Glutamatergic neuron (in vitro differentiated cells): ENCODE measurements at regions not wholly inside any gene's neighbourhood (a gene's known extent, or its start where the extent isn't known, plus 50 kb on each side); places are given as distances from the start of the nearest gene placed in this dataset.

Source experiments
- DNase-seq: peaks from one replicate; pipeline ENCODE4 v3.0.0; 2022
- H3K27ac Mint-ChIP-seq: one replicate; pipeline ENCODE4 v1.8.0; 2020; ENCODE audit warnings: mild to moderate bottlenecking, mixed read lengths, inconsistent platforms; ENCODE audit not compliant: unreplicated experiment
- H3K27me3 Mint-ChIP-seq: one replicate; pipeline ENCODE4 v1.8.0; 2020; ENCODE audit warnings: mild to moderate bottlenecking, moderate library complexity, mixed read lengths, inconsistent platforms; ENCODE audit not compliant: unreplicated experiment
- H3K36me3 Mint-ChIP-seq: one replicate; pipeline ENCODE4 v1.8.0; 2020; ENCODE audit warnings: mild to moderate bottlenecking, mixed read lengths, inconsistent platforms; ENCODE audit not compliant: unreplicated experiment
- H3K4me1 Mint-ChIP-seq: one replicate; pipeline ENCODE4 v1.8.0; 2020; ENCODE audit warnings: mild to moderate bottlenecking, low read depth, mixed read lengths, inconsistent platforms; ENCODE audit not compliant: unreplicated experiment
- H3K4me3 Mint-ChIP-seq: one replicate; pipeline ENCODE4 v1.8.0; 2020; ENCODE audit warnings: mild to moderate bottlenecking, mixed read lengths, inconsistent platforms; ENCODE audit not compliant: unreplicated experiment
- H3K9me3 Mint-ChIP-seq: one replicate; pipeline ENCODE4 v1.8.0; 2020; ENCODE audit warnings: mild to moderate bottlenecking, moderate library complexity, mixed read lengths, inconsistent platforms; ENCODE audit not compliant: unreplicated experiment
- TF ChIP-seq, protein P1 (sequence below): fragments of 200-600 bp; sonication (generic); IDR thresholded peaks from one replicate; pipeline ENCODE4 v1.5.0; 2021; ENCODE audit not compliant: partially characterized antibody, unreplicated experiment

- Mint-ChIP-seq H3K27ac (peak overlapping the region; percentile 95), H3K27me3 (no peaks in the 10 kb centered on the region), H3K4me1 (no peaks in the 10 kb centered on the region), H3K9me3 (peaks cover 6% of the 10 kb centered on the region), H3K36me3 (peaks cover 3% of the 10 kb centered on the region), H3K4me3 (peak overlapping the region; percentile 98)
- TF ChIP-seq, protein P1, sequence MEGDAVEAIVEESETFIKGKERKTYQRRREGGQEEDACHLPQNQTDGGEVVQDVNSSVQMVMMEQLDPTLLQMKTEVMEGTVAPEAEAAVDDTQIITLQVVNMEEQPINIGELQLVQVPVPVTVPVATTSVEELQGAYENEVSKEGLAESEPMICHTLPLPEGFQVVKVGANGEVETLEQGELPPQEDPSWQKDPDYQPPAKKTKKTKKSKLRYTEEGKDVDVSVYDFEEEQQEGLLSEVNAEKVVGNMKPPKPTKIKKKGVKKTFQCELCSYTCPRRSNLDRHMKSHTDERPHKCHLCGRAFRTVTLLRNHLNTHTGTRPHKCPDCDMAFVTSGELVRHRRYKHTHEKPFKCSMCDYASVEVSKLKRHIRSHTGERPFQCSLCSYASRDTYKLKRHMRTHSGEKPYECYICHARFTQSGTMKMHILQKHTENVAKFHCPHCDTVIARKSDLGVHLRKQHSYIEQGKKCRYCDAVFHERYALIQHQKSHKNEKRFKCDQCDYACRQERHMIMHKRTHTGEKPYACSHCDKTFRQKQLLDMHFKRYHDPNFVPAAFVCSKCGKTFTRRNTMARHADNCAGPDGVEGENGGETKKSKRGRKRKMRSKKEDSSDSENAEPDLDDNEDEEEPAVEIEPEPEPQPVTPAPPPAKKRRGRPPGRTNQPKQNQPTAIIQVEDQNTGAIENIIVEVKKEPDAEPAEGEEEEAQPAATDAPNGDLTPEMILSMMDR = no peak
- peak; percentile 90 for DNase-seq
These were observed 53.7 kb upstream of the KDM4C start for GRCh38 chr9:6703898-6704639.

GRCh38 chr9:6702707-6703106, 55.1 kb upstream of the KDM4C start:
- Mint-ChIP-seq H3K9me3 (peaks cover 6% of the 10 kb centered on the region), H3K27me3 (no peaks in the 10 kb centered on the region), H3K36me3 (no peaks in the 10 kb centered on the region), H3K4me1 (no peaks in the 10 kb centered on the region), H3K4me3 (peak overlapping the region; percentile 98), H3K27ac (no peak overlapping the region)
- DNase-seq = no peak
- TF ChIP-seq, protein P1 = no peak

DNA sequence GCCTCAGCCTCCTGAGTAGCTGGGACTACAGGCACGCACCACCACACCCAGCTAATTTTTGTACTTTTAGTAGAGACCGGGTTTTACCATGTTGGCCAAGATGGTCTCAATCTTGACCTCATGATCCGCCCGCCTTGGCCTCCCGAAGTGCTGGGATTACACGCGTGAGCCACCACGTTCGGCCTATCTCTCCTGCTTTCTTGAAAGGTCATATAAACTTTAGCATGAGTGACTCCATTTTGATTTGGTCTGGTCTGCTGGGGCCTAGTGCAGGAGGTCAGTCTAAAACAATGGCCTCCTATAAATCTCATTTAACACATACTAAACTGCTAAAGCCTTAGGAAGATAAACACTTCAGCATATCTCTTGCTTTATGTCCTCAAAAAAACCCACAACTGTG, 50.6 kb upstream of the GLDC start:
- no peak overlapping the region for H3K27ac Mint-ChIP-seq
- H3K36me3 Mint-ChIP-seq = no peaks in the 10 kb centered on the region
- no peaks in the 10 kb centered on the region for H3K4me1 Mint-ChIP-seq
- H3K4me3 Mint-ChIP-seq = no peak overlapping the region
- TF ChIP-seq, protein P1 = no peak
- no peaks in the 10 kb centered on the region for H3K27me3 Mint-ChIP-seq
- peaks cover 1% of the 10 kb centered on the region for H3K9me3 Mint-ChIP-seq
- DNase-seq = no peak

GRCh38 chr9:6695121-6695814, 49.7 kb upstream of the GLDC start:
- TF ChIP-seq, protein P1 = no peak
- Mint-ChIP-seq H3K36me3 (no peaks in the 10 kb centered on the region), H3K27ac (no peak overlapping the region), H3K9me3 (peaks cover 1% of the 10 kb centered on the region), H3K4me1 (no peaks in the 10 kb centered on the region), H3K27me3 (no peaks in the 10 kb centered on the region), H3K4me3 (no peak overlapping the region)
- no peak for DNase-seq
